Esophagus muscularis mucosa (tissue), 3 donors: ENCODE measurements at regions not wholly inside any gene's neighbourhood (a gene's known extent, or its start where the extent isn't known, plus 50 kb on each side); places are given as distances from the start of the nearest gene placed in this dataset.

Source experiments
- CTCF ChIP-seq, 3 experiments: fragments of 200-600 bp in 2 of 3; fragments of 450-650 bp in 1 of 3; sonication (generic) in 2 of 3; IDR thresholded peaks; one replicate each; pipeline ENCODE4 v1.5.1; 2017 to 2019; ENCODE audit warnings: antibody characterized with exemption in 3 of 3, mild to moderate bottlenecking in 2 of 3, moderate library complexity in 1 of 3
- POLR2A ChIP-seq: fragments of 450-650 bp; IDR thresholded peaks from one replicate; pipeline ENCODE4 v1.6.1; 2017; ENCODE audit warnings: antibody characterized with exemption, moderate library complexity, mild to moderate bottlenecking, low read depth
- POLR2AphosphoS5 ChIP-seq, 2 donors: sonication (generic); formaldehyde crosslinking; IDR thresholded peaks; one replicate each; pipeline ENCODE4 v1.6.1; 2017; ENCODE audit warnings: antibody characterized with exemption in 2 of 2

DNA sequence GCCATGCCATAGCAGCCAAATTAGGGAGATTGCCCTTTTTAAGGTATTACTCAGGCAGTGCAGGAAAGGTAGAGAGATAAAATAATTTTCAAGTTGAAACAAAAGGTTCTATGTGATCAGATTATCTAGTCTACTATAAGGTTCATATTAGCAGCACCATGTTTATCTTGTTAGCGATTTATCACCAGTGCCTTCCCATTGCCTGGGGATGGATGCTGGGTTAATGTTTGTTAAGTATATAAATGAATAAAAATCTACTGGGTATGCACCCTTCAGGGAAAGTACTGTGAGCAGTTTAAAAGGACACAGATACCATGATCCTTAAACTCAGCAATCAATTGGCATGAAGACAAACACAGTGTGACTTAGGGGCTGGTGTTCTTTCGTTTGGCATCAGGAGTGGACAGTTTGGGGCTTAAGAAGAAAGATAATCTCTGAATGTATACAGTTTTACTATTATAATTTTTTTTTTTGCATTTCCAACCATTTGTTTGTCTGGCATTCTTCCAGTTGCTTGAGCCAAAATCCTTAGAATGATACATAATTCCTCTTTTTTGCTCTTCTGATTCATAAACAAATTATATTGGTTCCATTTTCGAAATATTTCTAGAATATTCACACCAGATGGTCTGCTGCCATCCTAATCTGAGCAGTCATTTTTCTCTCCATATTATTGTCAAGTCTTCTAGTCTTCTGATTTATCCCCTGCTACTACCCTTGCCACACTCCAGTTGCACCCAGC, 512.8 kb upstream of the SLC8A1 start:
- no peak for TF ChIP-seq POLR2A
- TF ChIP-seq CTCF (IDR thresholded peaks at IDR 0.05), result no peak
- TF ChIP-seq POLR2AphosphoS5 (IDR thresholded peaks at IDR 0.05), result no peak
